HG03439 (cell line): ENCODE measurements at regions not wholly inside any gene's neighbourhood (a gene's known extent, or its start where the extent isn't known, plus 50 kb on each side); places are given as distances from the start of the nearest gene placed in this dataset.
"Not testable (repeated sequence)": the region's sequence is repeated elsewhere in the genome, so short reads cannot be mapped to it uniquely, and the experiment has no call there.

Source experiments
- ATAC-seq: cut with Tn5 transposase; IDR thresholded peaks from one replicate; pipeline ENCODE4 v1.9.1; 2021; ENCODE audit warnings: mild to moderate bottlenecking, moderate library complexity; ENCODE audit not compliant: unreplicated experiment

GRCh38 chr5:18749763-18750162, 1115.5 kb downstream of the TAF11L14 start:
- ATAC-seq = peak; percentile 39

GRCh38 chr5:18752317-18752716, 1118.1 kb downstream of the TAF11L14 start:
- no peak for ATAC-seq

DNA sequence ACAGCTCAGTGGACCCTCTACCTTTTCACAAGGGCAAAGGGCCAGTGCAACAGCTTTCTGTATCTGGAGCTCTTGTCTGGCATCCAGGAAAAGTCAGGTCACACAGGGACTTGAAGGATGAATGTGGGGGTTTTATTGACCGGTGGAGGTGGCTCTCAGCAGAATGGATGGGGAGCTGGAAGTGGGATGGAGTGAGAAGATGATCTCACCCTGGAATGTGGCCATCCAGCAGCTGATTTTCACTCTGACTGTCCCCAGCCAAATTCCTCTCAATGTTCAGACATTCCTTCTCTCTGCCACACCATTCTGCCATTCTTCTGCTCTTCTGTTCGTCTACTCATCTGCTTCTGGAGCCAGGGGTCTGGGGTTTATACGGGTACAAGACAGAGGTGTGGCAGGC, 1119.9 kb downstream of the TAF11L14 start:
- no peak for ATAC-seq

- no peak for ATAC-seq
These were observed 1127.5 kb downstream of the TAF11L14 start for GRCh38 chr5:18761801-18762200.

- no peak for ATAC-seq
These were observed 1129.9 kb downstream of the TAF11L14 start for GRCh38 chr5:18764161-18764560.

- ATAC-seq = no peak
These were observed 1131.0 kb downstream of the TAF11L14 start for GRCh38 chr5:18765304-18765703.

DNA sequence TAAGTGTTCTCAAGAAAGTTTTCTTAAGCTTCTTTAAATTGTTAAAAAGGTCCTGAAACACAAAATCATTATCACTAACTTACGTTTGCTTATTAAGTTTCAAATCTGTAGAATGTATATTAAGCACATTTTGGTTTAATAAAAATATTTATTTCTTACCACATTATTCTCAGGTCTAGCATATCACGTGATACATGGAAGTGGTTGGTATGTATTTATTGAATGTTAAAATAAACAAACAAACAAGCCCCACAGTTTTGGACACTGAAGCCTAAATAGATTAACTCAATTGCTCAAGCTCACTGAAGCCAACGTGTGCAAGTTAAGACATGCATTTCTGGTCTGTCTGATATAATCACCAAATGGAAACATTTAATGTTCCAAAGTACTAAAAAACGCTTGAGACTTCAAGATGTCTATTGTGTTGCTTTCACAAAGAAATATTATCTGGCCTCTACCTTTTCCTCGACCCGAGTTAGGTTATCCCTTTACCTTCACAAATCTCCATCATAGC, 1136.9 kb downstream of the TAF11L14 start:
- ATAC-seq = no peak

- no peak for ATAC-seq
These were observed 1138.2 kb downstream of the TAF11L14 start for GRCh38 chr5:18772475-18772874.

- ATAC-seq = no peak
These were observed 1144.0 kb downstream of the TAF11L14 start for GRCh38 chr5:18778225-18778624.

GRCh38 chr5:18789218-18789998, 1155.1 kb downstream of the TAF11L14 start:
- ATAC-seq = no peak

DNA sequence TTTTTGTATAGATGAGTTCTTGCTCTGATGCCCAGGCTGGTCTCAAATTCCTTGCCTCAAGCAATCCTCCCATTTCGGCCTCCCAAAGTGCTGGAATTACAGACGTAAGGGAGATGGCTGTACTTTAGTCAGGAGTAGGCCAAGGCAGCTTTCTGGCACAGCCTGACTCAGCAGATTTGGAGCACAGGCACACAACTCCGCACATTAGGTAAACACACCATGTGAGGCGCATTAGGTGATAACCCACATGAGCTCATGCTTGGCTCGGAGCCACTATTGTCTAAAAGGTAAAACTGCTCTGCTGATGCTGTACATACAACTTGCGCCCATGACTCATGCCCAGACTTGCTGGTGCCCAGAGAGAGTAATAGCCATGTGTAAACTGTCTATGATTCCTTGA, 1157.9 kb downstream of the TAF11L14 start:
- no peak for ATAC-seq

DNA sequence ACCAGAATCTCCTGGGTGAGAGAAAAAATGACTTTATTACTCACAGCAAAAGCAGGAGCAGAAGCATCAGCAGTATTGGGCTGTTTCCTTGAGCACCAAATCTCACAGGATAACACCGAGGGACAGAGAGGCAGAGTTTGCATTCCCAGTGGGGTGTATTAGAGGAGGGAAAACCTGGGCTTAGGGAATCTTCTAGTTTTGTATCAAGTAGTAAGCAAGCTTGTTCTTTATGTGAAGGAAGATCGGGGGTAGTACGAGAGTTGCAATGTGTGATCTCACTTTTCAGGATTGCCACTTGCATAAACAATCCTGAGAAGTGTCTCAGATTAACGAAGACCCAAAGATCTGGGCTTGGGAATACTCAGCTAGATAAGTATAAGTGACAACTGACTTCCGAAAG, 1163.0 kb downstream of the TAF11L14 start:
- no peak for ATAC-seq

DNA sequence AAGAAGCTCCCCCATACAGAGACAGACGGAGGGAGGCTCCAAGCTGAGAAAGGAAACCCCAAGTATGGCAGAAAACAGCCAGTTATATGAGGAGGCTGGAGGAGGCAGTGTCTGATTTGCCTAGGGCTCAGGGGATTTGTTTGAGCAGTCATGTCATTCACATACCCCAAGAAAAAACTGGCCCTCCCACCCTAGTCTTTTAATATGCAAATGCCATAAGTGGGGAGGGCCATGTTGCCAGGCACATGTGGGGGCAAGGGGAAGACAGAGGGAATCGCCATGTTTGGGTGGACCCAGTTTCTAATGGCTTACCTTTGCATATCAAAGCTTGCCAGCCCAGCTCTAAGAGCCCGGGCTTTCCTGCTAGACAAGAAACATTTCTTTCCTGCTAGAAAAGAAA, 1163.8 kb downstream of the TAF11L14 start:
- no peak for ATAC-seq

DNA sequence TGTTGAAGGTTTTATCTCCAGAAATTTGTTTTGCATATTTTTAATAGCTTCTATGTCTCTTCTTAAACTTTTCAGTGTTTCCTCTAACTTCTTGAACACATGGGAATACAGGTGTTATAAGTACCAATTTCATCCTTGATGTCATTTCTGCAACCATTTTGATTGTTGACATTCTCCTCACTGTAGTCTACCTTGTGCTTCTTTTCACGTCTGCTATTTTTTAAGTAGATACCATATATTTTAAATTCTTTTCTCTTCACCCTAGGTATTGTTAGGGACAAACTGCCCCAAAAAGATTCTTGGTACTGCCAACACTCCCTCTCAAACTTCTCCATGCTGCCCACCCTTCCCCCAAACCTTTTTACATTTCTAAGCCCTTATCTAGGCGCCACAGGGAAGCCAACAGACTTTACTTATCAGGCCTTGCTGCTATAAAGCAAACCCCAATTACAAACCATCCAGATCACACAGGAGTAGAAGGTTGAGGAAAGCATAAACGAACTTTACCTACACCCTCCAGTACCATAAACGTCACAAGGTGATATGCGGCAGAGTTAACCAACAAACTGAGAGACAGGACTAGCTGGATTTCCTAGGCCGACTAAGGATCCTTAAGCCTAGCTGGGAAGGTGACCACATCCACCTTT, 1165.3 kb downstream of the TAF11L14 start:
- ATAC-seq = no peak

DNA sequence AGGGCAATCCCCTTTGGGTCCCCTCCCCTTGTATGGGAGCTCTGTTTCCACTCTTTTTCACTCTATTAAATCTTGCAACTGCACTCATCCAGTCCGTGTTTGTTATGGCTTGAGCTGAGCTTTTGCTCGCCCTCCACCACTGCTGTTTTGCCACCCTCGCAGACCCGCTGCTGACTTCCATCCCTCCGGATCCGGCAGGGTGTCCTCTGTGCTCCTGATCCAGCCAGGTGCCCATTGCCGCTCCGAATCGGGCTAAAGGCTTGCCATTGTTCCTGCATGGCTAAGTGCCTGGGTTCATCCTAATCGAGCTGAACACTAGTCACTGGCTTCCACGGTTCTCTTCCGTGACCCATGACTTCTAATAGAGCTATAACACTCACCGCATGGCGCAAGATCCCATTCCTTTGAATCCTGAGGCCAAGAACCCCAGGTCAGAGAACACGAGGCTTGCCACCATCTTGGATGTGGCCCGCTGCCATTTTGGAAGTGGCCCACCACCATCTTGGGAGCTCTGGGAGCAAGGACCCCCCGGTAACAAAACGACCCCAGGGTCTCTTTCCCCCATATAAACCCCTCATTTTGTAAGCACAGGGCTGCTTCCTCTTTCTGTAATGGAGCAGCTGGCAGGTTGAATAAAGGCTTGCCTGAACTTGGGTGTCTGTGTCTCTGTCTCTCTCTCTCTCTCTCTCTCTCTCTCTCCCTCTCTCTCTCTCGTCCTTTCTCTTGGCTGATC, 1166.2 kb downstream of the TAF11L14 start:
- no peak for ATAC-seq

GRCh38 chr5:18801413-18801812, 1167.2 kb downstream of the TAF11L14 start:
- ATAC-seq = not testable (repeated sequence)

GRCh38 chr5:18802336-18802735, 1168.1 kb downstream of the TAF11L14 start:
- ATAC-seq = no peak

GRCh38 chr5:18805376-18805775, 1171.1 kb downstream of the TAF11L14 start:
- ATAC-seq = no peak

DNA sequence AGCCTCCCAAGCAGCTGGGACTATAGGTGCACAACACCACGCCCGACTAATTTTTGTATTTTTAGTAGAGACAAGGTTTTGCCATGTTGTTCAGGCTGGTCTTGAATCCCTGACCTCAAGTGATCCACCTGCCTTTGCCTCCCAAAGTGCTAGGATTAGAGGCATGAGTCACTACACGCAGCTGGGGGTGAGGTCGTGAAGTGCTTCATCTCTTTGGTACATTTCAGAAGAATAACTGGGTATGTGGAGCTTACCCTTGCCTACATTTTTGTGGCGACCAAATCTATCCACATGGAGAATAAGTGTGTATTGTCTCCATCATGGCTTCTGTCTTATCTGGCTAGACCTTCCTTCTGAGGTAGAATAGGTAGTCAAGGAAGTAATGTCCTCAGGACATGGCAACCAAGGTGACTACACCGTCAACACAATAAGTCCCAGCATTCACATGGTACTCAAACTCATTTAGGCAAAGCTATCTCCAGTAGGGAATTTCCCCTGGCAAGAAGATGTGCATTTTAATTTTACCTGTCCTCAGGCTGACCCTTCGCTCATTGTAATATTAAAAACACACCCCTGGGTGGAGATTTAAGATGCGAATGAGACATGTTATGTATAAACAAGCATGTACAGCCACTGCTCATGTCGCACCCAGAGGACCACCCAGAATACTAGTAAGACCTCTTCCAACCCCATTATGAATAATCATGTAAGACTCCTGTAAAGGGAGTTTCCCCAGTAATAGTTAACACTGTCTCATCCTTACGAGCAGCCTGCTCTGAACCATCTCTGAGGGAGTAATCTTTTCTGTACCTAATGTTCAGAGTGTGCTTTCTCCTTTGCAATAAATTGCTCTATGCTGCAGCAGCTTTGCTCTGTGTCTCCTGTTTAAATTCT, 1173.2 kb downstream of the TAF11L14 start:
- ATAC-seq = no peak

GRCh38 chr5:18811661-18812060, 1176.3 kb downstream of the CDH18 start:
- no peak for ATAC-seq

GRCh38 chr5:18828351-18828750, 1159.6 kb downstream of the CDH18 start:
- ATAC-seq = no peak
